ENCODE measurements at regions not wholly inside any gene's neighbourhood (a gene's known extent, or its start where the extent isn't known, plus 50 kb on each side); places are given as distances from the start of the nearest gene placed in this dataset.

DNA sequence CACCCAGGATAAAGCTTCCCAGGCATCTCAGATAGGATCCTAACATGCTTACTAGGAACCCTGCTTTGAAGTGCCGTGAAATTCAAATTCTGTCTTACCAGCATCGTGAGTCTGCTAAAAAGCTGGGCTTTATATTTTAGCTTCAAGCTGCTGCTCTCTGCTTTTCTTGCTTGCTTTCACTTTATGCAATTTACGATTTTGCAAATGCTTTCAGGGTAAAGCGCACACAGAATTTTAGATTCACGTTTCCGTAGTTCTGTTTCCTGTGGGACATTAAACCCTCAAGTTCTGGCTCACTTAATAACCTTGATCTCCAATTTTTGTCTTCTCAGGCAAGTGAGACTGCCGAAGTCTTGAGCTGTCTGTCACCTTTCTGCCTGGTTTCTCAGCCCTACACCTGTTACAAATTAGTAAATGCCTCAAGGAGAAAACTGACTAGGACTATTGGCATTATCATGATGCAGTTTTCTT, 170.5 kb upstream of the TGFBR2 start:
- no peak for TF ChIP-seq BHLHE40 (IDR thresholded peaks at IDR 0.05; ENCODE audit: borderline replicate concordance)
- no peak for TF ChIP-seq FOXK2 (IDR thresholded peaks at IDR 0.05)
- TF ChIP-seq LEF1 (IDR thresholded peaks at IDR 0.05; ENCODE audit: borderline replicate concordance): no peak
- TF ChIP-seq ARNT (IDR thresholded peaks at IDR 0.05): no peak
- TF ChIP-seq L3MBTL2 (conservative IDR thresholded peaks at IDR 0.05): no peak
- no peak for TF ChIP-seq FOXM1 (IDR thresholded peaks at IDR 0.05; ENCODE audit: borderline replicate concordance)
- TF ChIP-seq SUZ12 (IDR thresholded peaks at IDR 0.05): no peak
- TF ChIP-seq HDGF (IDR thresholded peaks at IDR 0.05; ENCODE audit: borderline replicate concordance): no peak
- no peak for TF ChIP-seq TARDBP (IDR thresholded peaks at IDR 0.05)
- no peak for TF ChIP-seq ZNF384 (IDR thresholded peaks at IDR 0.05)
- DNase-seq (ENCODE audit: extremely low spot score): no peak
- CTCF ChIA-PET: interaction anchor here (0.7 kb wide), 1 partner anchor 227 kb away, joined by 3 read pairs; no protein-coding TSS in a partner anchor
- POLR2A ChIA-PET: no interaction called here

DNA sequence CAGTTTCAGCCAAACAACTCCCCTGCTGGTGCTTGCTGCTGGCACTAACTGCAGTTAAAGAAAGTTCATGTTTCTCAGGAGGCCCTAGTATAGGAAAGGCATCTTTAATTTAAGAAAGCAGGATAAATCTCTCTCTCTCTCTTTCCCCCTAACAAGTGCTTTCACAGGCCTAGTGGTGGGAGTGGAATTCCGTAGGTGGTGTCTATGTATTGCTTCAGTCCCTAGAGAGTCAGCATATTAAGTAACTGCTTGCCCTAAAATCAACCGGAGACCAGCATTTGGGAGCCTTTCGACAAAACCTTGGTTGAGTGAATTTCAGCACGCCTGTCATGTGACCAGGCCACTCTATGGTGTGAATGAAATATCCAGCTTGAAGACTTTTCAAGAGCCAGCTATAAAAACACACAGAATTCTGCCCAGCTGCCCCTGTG, 169.2 kb upstream of the TGFBR2 start:
- POLR2A ChIA-PET: no interaction called here
- TF ChIP-seq SUZ12 (IDR thresholded peaks at IDR 0.05): no peak
- TF ChIP-seq HDGF (IDR thresholded peaks at IDR 0.05; ENCODE audit: borderline replicate concordance): no peak
- no peak for TF ChIP-seq FOXK2 (IDR thresholded peaks at IDR 0.05)
- TF ChIP-seq LEF1 (IDR thresholded peaks at IDR 0.05; ENCODE audit: borderline replicate concordance): no peak
- no peak for TF ChIP-seq ARNT (IDR thresholded peaks at IDR 0.05)
- no peak for TF ChIP-seq CTBP1 (IDR thresholded peaks at IDR 0.05; ENCODE audit: borderline replicate concordance)
- no peak for TF ChIP-seq FOXM1 (IDR thresholded peaks at IDR 0.05; ENCODE audit: borderline replicate concordance)
- TF ChIP-seq FOXA1 (IDR thresholded peaks at IDR 0.05): no peak
- TF ChIP-seq, protein P1, sequence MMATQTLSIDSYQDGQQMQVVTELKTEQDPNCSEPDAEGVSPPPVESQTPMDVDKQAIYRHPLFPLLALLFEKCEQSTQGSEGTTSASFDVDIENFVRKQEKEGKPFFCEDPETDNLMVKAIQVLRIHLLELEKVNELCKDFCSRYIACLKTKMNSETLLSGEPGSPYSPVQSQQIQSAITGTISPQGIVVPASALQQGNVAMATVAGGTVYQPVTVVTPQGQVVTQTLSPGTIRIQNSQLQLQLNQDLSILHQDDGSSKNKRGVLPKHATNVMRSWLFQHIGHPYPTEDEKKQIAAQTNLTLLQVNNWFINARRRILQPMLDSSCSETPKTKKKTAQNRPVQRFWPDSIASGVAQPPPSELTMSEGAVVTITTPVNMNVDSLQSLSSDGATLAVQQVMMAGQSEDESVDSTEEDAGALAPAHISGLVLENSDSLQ (IDR thresholded peaks at IDR 0.05): no peak
- no peak for TF ChIP-seq BHLHE40 (IDR thresholded peaks at IDR 0.05; ENCODE audit: borderline replicate concordance)
- TF ChIP-seq ZNF384 (IDR thresholded peaks at IDR 0.05): no peak
- TF ChIP-seq SP1 (IDR thresholded peaks at IDR 0.05): no peak
- CTCF ChIA-PET: no interaction called here
- DNase-seq (ENCODE audit: extremely low spot score): peak; percentile 10

DNA sequence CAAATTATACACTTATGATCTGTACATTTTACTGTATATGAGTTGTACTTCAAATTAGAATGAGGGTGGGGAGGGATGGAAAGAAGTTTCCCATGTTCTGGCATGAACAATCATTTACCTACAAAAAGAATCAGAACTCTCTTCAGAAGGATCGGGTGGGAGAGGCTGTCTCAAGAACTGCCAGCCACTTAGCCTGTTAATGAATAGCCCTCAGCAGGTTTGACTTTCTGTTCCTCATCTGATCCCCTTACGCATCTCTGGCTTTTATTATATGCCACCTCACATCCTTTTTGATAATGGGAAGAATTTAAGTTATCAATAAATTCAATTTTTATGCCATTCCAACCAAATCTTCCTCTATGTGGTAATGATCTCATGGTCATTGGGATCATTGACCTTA, 168.3 kb upstream of the TGFBR2 start:
- POLR2A ChIA-PET: no interaction called here
- DNase-seq (ENCODE audit: extremely low spot score): no peak
- CTCF ChIA-PET: no interaction called here
- TF ChIP-seq NFRKB (IDR thresholded peaks at IDR 0.05) (no peak), HDGF (IDR thresholded peaks at IDR 0.05; ENCODE audit: borderline replicate concordance) (no peak), LEF1 (IDR thresholded peaks at IDR 0.05; ENCODE audit: borderline replicate concordance) (no peak), SUZ12 (IDR thresholded peaks at IDR 0.05) (no peak), ARNT (IDR thresholded peaks at IDR 0.05) (no peak), SP1 (IDR thresholded peaks at IDR 0.05) (no peak), TARDBP (IDR thresholded peaks at IDR 0.05) (no peak), FOXM1 (IDR thresholded peaks at IDR 0.05; ENCODE audit: borderline replicate concordance) (no peak)

DNA sequence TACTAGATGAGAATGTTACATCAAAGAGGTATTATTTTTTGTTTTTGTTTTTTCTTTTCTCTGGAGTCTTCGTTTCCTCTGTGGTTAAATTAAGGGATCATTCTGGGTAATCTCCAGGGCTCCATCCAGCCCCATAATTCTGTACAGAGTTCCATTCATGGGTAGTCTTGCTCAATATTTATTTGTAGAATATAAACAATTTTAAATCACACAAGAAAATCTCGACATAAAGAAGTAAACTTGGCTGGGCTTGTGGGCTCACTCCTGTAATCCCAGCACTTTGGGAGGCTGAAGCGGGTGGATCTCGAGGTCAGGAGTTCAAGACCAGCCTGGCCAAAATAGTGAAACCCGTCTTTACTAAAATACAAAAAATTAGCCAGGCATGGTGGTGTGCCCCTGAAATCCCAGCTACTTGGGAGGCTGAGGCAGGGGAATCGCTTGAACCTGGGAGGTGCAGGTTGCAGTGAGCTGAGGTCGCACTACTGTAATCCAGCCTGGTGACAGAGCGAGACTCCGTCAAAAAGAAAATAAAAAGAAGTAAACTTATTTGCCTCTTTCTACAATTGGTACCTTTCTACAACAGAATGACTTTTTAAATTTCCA, 166.8 kb upstream of the TGFBR2 start:
- DNase-seq (ENCODE audit: extremely low spot score): no peak
- TF ChIP-seq SUZ12 (IDR thresholded peaks at IDR 0.05) (no peak), ARNT (IDR thresholded peaks at IDR 0.05) (no peak), FOXA1 (IDR thresholded peaks at IDR 0.05) (no peak), BHLHE40 (IDR thresholded peaks at IDR 0.05; ENCODE audit: borderline replicate concordance) (no peak), HDGF (IDR thresholded peaks at IDR 0.05; ENCODE audit: borderline replicate concordance) (no peak), ZNF384 (IDR thresholded peaks at IDR 0.05) (no peak), CTBP1 (IDR thresholded peaks at IDR 0.05; ENCODE audit: borderline replicate concordance) (no peak)
- TF ChIP-seq, protein P1 (IDR thresholded peaks at IDR 0.05): no peak
- CTCF ChIA-PET: no interaction called here
- POLR2A ChIA-PET: no interaction called here

DNA sequence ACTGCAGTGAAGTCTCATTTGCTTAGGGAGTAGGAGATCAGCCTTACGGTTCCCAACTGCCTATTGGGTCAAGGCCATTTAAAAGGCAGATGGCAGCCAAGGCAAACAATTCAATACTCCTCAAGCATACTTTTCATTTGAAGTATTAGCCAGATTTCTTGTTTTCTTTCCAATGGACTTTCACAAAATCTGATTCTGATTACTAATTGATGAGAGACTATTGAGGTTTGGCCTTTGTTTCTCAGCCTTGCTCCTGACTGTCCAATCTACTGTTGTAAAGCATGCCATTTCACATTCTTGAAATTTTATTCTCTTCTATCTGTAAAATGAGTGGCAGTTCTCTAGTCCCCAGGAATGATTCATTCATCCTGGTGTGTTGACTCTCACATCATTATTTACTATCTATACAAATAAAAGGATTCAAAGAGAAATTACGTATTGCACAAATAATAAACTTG, 166.2 kb upstream of the TGFBR2 start:
- ChIA-PET POLR2A (no interaction called here), CTCF (no interaction called here)
- TF ChIP-seq BHLHE40 (IDR thresholded peaks at IDR 0.05; ENCODE audit: borderline replicate concordance) (no peak), LEF1 (IDR thresholded peaks at IDR 0.05; ENCODE audit: borderline replicate concordance) (no peak), ELF4 (IDR thresholded peaks at IDR 0.05) (no peak), TARDBP (IDR thresholded peaks at IDR 0.05) (no peak), CTBP1 (IDR thresholded peaks at IDR 0.05; ENCODE audit: borderline replicate concordance) (no peak)
- no peak for DNase-seq (ENCODE audit: extremely low spot score)

DNA sequence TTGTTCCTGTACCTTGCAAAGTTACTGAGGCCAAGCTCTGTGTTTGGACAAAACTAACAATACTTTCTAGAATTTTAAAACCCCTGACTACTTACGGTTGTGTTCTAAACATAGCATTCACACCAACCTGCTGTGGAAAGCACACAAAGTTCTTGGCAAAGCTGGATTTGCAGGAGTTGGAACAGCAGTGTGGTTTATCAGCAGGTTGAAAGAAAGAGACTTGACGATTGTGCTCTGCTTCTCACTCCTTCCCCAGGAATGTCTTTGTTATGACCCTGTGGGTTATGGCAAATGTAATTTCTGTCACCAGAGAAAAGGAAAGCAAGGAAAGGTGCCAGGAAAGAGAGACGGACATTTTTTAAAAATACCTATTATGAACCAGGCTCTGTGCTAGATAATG, 165.5 kb upstream of the TGFBR2 start:
- no peak for DNase-seq (ENCODE audit: extremely low spot score)
- POLR2A ChIA-PET: no interaction called here
- TF ChIP-seq, protein P1 (IDR thresholded peaks at IDR 0.05): no peak
- TF ChIP-seq ZNF384 (IDR thresholded peaks at IDR 0.05) (no peak), HDGF (IDR thresholded peaks at IDR 0.05; ENCODE audit: borderline replicate concordance) (no peak), FOXM1 (IDR thresholded peaks at IDR 0.05; ENCODE audit: borderline replicate concordance) (no peak), SP1 (IDR thresholded peaks at IDR 0.05) (no peak), NFRKB (IDR thresholded peaks at IDR 0.05) (no peak), ARNT (IDR thresholded peaks at IDR 0.05) (no peak), ELF4 (IDR thresholded peaks at IDR 0.05) (no peak), BHLHE40 (IDR thresholded peaks at IDR 0.05; ENCODE audit: borderline replicate concordance) (no peak), LEF1 (IDR thresholded peaks at IDR 0.05; ENCODE audit: borderline replicate concordance) (no peak), FOXK2 (IDR thresholded peaks at IDR 0.05) (no peak), L3MBTL2 (conservative IDR thresholded peaks at IDR 0.05) (no peak), SUZ12 (IDR thresholded peaks at IDR 0.05) (no peak), CTBP1 (IDR thresholded peaks at IDR 0.05; ENCODE audit: borderline replicate concordance) (no peak), FOXA1 (IDR thresholded peaks at IDR 0.05) (no peak), TARDBP (IDR thresholded peaks at IDR 0.05) (no peak)
- CTCF ChIA-PET: no interaction called here

Measured in HEK293T (cell line).